ENCODE measurements at regions not wholly inside any gene's neighbourhood (a gene's known extent, or its start where the extent isn't known, plus 50 kb on each side); places are given as distances from the start of the nearest gene placed in this dataset.
A peak's percentile ranks its signal among the peaks of the same experiment; 100 is the strongest.
"Not testable (repeated sequence)": the region's sequence is repeated elsewhere in the genome, so short reads cannot be mapped to it uniquely, and the experiment has no call there.

GRCh38 chr10:114720685-114721278 is 62.7 kb upstream of the ABLIM1 start:
- Histone ChIP-seq H3K36me3 (no peaks in the 10 kb centered on the region), H3K4me3 (no peak overlapping the region), H3K27me3 (no peaks in the 10 kb centered on the region), H3K9me3 (no peaks in the 10 kb centered on the region), H3K4me1 (peaks cover 18 to 25% of the 10 kb centered on the region in 2 donors), H3K27ac (peak overlapping the region; percentile 35 to 57 (median 42))
- ATAC-seq: peak; percentile 56 to 60
- DNase-seq: no peak
- intact Hi-C loops (cut with DNase I; ENCODE audit: low total_unique reads) (loop anchor here (5.0 kb wide), 1 partner anchor 107 kb away; no protein-coding TSS in a partner anchor), in situ Hi-C loops (cut with MboI; ENCODE audit: low sequenced_read_pairs in 4 of 4) (no loop called here)
- TF ChIP-seq POLR2A (IDR thresholded peaks at IDR 0.05): no peak
- TF ChIP-seq CTCF (IDR thresholded peaks at IDR 0.05 in 4 of 5, conservative IDR thresholded peaks at IDR 0.05 in 1 of 5): no peak

GRCh38 chr10:114722136-114722535 is 64.1 kb upstream of the ABLIM1 start:
- H3K4me1 ChIP-seq: peaks cover 14 to 22% of the 10 kb centered on the region in 2 donors
- H3K36me3 ChIP-seq; H3K9me3 ChIP-seq; H3K4me3 ChIP-seq; in situ Hi-C loops (cut with MboI; ENCODE audit: low sequenced_read_pairs in 4 of 4); ATAC-seq; DNase-seq; H3K27me3 ChIP-seq: not testable (repeated sequence)
- H3K27ac ChIP-seq: peak overlapping the region in 2 of 4 donors; percentile 11 to 37
- intact Hi-C loops (cut with DNase I; ENCODE audit: low total_unique reads): loop anchor here (5.0 kb wide), 1 partner anchor 105 kb away; no protein-coding TSS in a partner anchor

GRCh38 chr10:114723361-114723760 is 65.3 kb upstream of the ABLIM1 start:
- Histone ChIP-seq H3K27me3 (no peaks in the 10 kb centered on the region), H3K27ac (no peak overlapping the region), H3K4me1 (peaks cover 14 to 22% of the 10 kb centered on the region in 2 donors), H3K36me3 (no peaks in the 10 kb centered on the region), H3K9me3 (no peaks in the 10 kb centered on the region), H3K4me3 (no peak overlapping the region)
- intact Hi-C loops (cut with DNase I; ENCODE audit: low total_unique reads): loop anchor here (5.0 kb wide), 1 partner anchor 104 kb away; no protein-coding TSS in a partner anchor
- ATAC-seq (no peak), DNase-seq (no peak)
- in situ Hi-C loops (cut with MboI; ENCODE audit: low sequenced_read_pairs in 4 of 4): no loop called here
- TF ChIP-seq POLR2A (IDR thresholded peaks at IDR 0.05) (no peak), CTCF (IDR thresholded peaks at IDR 0.05 in 4 of 5, conservative IDR thresholded peaks at IDR 0.05 in 1 of 5) (no peak)

GRCh38 chr10:114723991-114724715 is 66.1 kb upstream of the ABLIM1 start:
- peaks cover 12 to 20% of the 10 kb centered on the region in 2 donors for H3K4me1 ChIP-seq
- ATAC-seq: no peak
- intact Hi-C loops (cut with DNase I; ENCODE audit: low total_unique reads): loop anchor here (5.0 kb wide), 1 partner anchor 103 kb away; no protein-coding TSS in a partner anchor

More at GRCh38 chr10:114723991-114724715, 66.1 kb upstream of the ABLIM1 start:
- no peaks in the 10 kb centered on the region for H3K27me3 ChIP-seq
- no peak overlapping the region for H3K27ac ChIP-seq
- H3K4me3 ChIP-seq: no peak overlapping the region
- H3K36me3 ChIP-seq: no peaks in the 10 kb centered on the region
- in situ Hi-C loops (cut with MboI; ENCODE audit: low sequenced_read_pairs in 4 of 4): no loop called here
- DNase-seq: no peak
- H3K9me3 ChIP-seq: no peaks in the 10 kb centered on the region
- TF ChIP-seq POLR2A (IDR thresholded peaks at IDR 0.05) (no peak), CTCF (IDR thresholded peaks at IDR 0.05 in 4 of 5, conservative IDR thresholded peaks at IDR 0.05 in 1 of 5) (no peak)
